ENCODE measurements at regions not wholly inside any gene's neighbourhood (a gene's known extent, or its start where the extent isn't known, plus 50 kb on each side); places are given as distances from the start of the nearest gene placed in this dataset.
"Not testable (repeated sequence)": the region's sequence is repeated elsewhere in the genome, so short reads cannot be mapped to it uniquely, and the experiment has no call there.

- no peak for DNase-seq
Observed at GRCh38 chr12:4191149-4191548, 82.4 kb upstream of the CCND2 start.

GRCh38 chr12:4190366-4191063 is 83.0 kb upstream of the CCND2 start:
- DNase-seq, result no peak

- DNase-seq, result no peak
Observed at GRCh38 chr12:4189721-4190120, 83.8 kb upstream of the CCND2 start.

- DNase-seq, result no peak
Observed at GRCh38 chr12:4187916-4188315, 85.6 kb upstream of the CCND2 start.

- DNase-seq, result not testable (repeated sequence)
Observed at GRCh38 chr12:4187315-4187714, 86.2 kb upstream of the CCND2 start.

GRCh38 chr12:4178424-4179170 is 95.0 kb upstream of the CCND2 start:
- no peak for DNase-seq

- no peak for DNase-seq
Observed at GRCh38 chr12:4177262-4177661, 96.3 kb upstream of the CCND2 start.

- DNase-seq, result no peak
Observed at GRCh38 chr12:4176168-4176567, 97.4 kb upstream of the CCND2 start.

GRCh38 chr12:4174417-4174816 is 99.1 kb upstream of the CCND2 start:
- DNase-seq, result no peak

- no peak for DNase-seq
Observed at GRCh38 chr12:4172999-4173398, 100.6 kb upstream of the CCND2 start.

- DNase-seq, result no peak
Observed at GRCh38 chr12:4171742-4172141, 101.8 kb upstream of the CCND2 start.

- no peak for DNase-seq
Observed at GRCh38 chr12:4169959-4170358, 103.6 kb upstream of the CCND2 start.

GRCh38 chr12:4169531-4169930 is 104.0 kb upstream of the CCND2 start:
- no peak for DNase-seq

GRCh38 chr12:4168036-4168435 is 105.5 kb upstream of the CCND2 start:
- no peak for DNase-seq

- no peak for DNase-seq
Observed at GRCh38 chr12:4164559-4165558, 108.7 kb upstream of the CCND2 start.

GRCh38 chr12:4164188-4164558 is 109.4 kb upstream of the CCND2 start:
- no peak for DNase-seq

- no peak for DNase-seq
Observed at GRCh38 chr12:4161718-4162117, 111.8 kb upstream of the CCND2 start.

GRCh38 chr12:4160314-4161040 is 113.1 kb upstream of the CCND2 start:
- DNase-seq, result no peak

- no peak for DNase-seq
Observed at GRCh38 chr12:4159851-4160250, 113.7 kb upstream of the CCND2 start.

- no peak for DNase-seq
Observed at GRCh38 chr12:4158306-4158705, 115.3 kb upstream of the CCND2 start.

GRCh38 chr12:4157122-4157521 is 116.4 kb upstream of the CCND2 start:
- no peak for DNase-seq

- no peak for DNase-seq
Observed at GRCh38 chr12:4156317-4156716, 117.2 kb upstream of the CCND2 start.

Data from NCI-H524 treated with DMSO at 0.1 percent for 48 hours (cell line).